ENCODE measurements at regions not wholly inside any gene's neighbourhood (a gene's known extent, or its start where the extent isn't known, plus 50 kb on each side); places are given as distances from the start of the nearest gene placed in this dataset.
"Not testable (repeated sequence)": the region's sequence is repeated elsewhere in the genome, so short reads cannot be mapped to it uniquely, and the experiment has no call there.

GRCh38 chr11:103820345-103820744 is 216.1 kb upstream of the DDI1 start:
- not testable (repeated sequence) for TF ChIP-seq CTCF, EZH2phosphoT487 (IDR thresholded peaks at IDR 0.05)
